ENCODE measurements at regions not wholly inside any gene's neighbourhood (a gene's known extent, or its start where the extent isn't known, plus 50 kb on each side); places are given as distances from the start of the nearest gene placed in this dataset.

DNA sequence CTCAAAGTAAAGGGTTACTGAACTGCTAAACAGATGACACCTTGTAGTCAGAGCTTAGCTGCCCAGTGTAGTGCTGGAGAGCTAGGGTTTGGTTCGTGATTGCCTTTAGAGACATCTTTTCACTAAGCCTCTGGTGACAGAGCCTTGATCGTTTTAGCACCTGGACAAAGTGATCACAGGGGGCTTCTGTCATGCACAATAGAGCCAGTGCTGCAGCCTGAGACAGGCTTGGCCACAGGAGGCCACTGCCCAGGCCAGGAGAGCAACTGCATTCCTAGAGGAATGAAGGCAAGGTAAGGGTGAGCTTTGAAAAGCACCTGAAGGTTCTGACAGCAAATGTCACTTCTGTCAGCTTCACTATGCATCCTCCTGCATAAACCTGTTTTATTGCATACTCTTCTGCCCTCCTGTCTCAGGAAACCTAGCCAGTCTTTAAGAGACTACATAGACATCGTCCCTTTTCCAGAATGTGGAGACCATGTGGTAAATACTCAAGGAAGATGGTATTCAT lies 122.9 kb downstream of the NPY start:
- Histone ChIP-seq H3K4me1 (ENCODE audit: control insufficient read depth, insufficient read depth, low read length) (peaks cover 9% of the 10 kb centered on the region), H3K27me3 (replicated peaks in 1 of 2; ENCODE audit: control insufficient read depth in 2 of 2, insufficient read depth in 2 of 2, low read length in 1 of 2) (no peaks in the 10 kb centered on the region), H3K27ac (ENCODE audit: control insufficient read depth, insufficient read depth) (no peak overlapping the region), H3K9me3 (replicated peaks; ENCODE audit: control insufficient read depth, insufficient read depth, low read length) (no peaks in the 10 kb centered on the region; the same call in 2 of the 3 replicates), H2AFZ (ENCODE audit: control insufficient read depth, low read depth, low read length) (no peak overlapping the region), H3K79me2 (ENCODE audit: control insufficient read depth, insufficient read depth, low read length) (no peaks in the 10 kb centered on the region), H3K9ac (ENCODE audit: control insufficient read depth, insufficient read depth, low read length) (no peak overlapping the region), H3K4me2 (ENCODE audit: control insufficient read depth, insufficient read depth) (no peak overlapping the region), H3K4me3 (no peak overlapping the region), H3K36me3 (ENCODE audit: control insufficient read depth in 2 of 2, insufficient read depth in 2 of 2, low read length in 1 of 2) (no peaks in the 10 kb centered on the region), H4K20me1 (ENCODE audit: control insufficient read depth, insufficient read depth) (no peaks in the 10 kb centered on the region)
- no peak for FAIRE-seq
- TF ChIP-seq, protein P1, sequence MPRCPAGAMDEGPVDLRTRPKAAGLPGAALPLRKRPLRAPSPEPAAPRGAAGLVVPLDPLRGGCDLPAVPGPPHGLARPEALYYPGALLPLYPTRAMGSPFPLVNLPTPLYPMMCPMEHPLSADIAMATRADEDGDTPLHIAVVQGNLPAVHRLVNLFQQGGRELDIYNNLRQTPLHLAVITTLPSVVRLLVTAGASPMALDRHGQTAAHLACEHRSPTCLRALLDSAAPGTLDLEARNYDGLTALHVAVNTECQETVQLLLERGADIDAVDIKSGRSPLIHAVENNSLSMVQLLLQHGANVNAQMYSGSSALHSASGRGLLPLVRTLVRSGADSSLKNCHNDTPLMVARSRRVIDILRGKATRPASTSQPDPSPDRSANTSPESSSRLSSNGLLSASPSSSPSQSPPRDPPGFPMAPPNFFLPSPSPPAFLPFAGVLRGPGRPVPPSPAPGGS (IDR thresholded peaks at IDR 0.05; ENCODE audit: borderline replicate concordance, insufficient read depth, low read depth, low read length, poor library complexity, severe bottlenecking), result no peak
- ChIA-PET SMC1A (ENCODE audit: uncharacterized antibody, unreplicated experiment) (interaction anchor here (0.6 to 1.2 kb wide), 4 partner anchors 21 to 796 kb away, joined by 3 to 5 read pairs (median 3); no protein-coding TSS in a partner anchor), CTCF (interaction anchor here (1.0 to 1.2 kb wide), 3 partner anchors 169 to 257 kb away, joined by 3 to 4 read pairs (median 4); no protein-coding TSS in a partner anchor), RAD21 (ENCODE audit: unreplicated experiment) (no interaction called here), POLR2A (no interaction called here)
- no peak for DNase-seq (ENCODE audit: low read depth, low spot score)
- intact Hi-C loops (cut with micrococcal nuclease; ENCODE audit: unreplicated experiment) (loop anchor here (10.0 kb wide), 1 partner anchor 688 kb away; no protein-coding TSS in a partner anchor), in situ Hi-C loops (cut with MboI) (loop anchor here (10.0 kb wide), 1 partner anchor 688 kb away; no protein-coding TSS in a partner anchor)
- no TSS peak for BruUV-seq (replicated peaks)
- no peak for ATAC-seq
- WGBS (ENCODE audit: insufficient coverage, insufficient replicate concordance, low lambda C conversion rate, missing lambda C conversion rate), result 49% methylated on average over 3 of the region's 3 CpGs

DNA sequence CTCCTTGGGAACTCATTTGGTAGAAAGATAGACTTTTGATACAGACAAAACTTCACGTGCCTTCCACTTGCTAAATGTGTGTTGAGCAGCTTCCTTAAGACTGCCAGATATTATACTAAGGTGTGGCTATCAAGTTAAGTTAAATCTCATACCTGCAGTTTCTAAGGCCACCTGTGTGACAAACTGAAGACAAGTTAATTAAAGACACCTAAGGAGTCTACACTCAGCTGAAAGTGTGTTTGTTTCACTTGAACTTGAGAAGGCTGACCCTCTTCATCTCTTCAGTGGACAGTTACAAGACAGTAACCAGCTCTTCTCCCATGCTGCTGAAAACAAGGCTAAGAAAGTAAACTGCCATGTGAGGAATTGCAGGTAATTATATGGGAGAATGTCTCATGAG lies 124.0 kb downstream of the NPY start:
- SMC1A ChIA-PET (ENCODE audit: uncharacterized antibody, unreplicated experiment), result interaction anchor here (1.2 kb wide), 1 partner anchor 34 kb away, joined by 3 read pairs; no protein-coding TSS in a partner anchor
- FAIRE-seq, result no peak
- no peak for TF ChIP-seq ZZZ3 (IDR thresholded peaks at IDR 0.05; ENCODE audit: control insufficient read depth, insufficient read length, low read depth)
- TF ChIP-seq, protein P2, sequence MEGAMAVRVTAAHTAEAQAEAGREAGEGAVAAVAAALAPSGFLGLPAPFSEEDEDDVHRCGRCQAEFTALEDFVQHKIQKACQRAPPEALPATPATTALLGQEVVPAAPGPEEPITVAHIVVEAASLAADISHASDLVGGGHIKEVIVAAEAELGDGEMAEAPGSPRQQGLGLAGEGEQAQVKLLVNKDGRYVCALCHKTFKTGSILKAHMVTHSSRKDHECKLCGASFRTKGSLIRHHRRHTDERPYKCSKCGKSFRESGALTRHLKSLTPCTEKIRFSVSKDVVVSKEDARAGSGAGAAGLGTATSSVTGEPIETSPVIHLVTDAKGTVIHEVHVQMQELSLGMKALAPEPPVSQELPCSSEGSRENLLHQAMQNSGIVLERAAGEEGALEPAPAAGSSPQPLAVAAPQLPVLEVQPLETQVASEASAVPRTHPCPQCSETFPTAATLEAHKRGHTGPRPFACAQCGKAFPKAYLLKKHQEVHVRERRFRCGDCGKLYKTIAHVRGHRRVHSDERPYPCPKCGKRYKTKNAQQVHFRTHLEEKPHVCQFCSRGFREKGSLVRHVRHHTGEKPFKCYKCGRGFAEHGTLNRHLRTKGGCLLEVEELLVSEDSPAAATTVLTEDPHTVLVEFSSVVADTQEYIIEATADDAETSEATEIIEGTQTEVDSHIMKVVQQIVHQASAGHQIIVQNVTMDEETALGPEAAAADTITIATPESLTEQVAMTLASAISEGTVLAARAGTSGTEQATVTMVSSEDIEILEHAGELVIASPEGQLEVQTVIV (IDR thresholded peaks at IDR 0.05; ENCODE audit: borderline replicate concordance, partially characterized antibody), result no peak
- TF ChIP-seq SMAD5 (IDR thresholded peaks at IDR 0.05; ENCODE audit: low read depth), result no peak
- TF ChIP-seq, protein P3, sequence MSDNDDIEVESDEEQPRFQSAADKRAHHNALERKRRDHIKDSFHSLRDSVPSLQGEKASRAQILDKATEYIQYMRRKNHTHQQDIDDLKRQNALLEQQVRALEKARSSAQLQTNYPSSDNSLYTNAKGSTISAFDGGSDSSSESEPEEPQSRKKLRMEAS (IDR thresholded peaks at IDR 0.05; ENCODE audit: low read depth, low read length), result no peak
- TF ChIP-seq, protein P4, sequence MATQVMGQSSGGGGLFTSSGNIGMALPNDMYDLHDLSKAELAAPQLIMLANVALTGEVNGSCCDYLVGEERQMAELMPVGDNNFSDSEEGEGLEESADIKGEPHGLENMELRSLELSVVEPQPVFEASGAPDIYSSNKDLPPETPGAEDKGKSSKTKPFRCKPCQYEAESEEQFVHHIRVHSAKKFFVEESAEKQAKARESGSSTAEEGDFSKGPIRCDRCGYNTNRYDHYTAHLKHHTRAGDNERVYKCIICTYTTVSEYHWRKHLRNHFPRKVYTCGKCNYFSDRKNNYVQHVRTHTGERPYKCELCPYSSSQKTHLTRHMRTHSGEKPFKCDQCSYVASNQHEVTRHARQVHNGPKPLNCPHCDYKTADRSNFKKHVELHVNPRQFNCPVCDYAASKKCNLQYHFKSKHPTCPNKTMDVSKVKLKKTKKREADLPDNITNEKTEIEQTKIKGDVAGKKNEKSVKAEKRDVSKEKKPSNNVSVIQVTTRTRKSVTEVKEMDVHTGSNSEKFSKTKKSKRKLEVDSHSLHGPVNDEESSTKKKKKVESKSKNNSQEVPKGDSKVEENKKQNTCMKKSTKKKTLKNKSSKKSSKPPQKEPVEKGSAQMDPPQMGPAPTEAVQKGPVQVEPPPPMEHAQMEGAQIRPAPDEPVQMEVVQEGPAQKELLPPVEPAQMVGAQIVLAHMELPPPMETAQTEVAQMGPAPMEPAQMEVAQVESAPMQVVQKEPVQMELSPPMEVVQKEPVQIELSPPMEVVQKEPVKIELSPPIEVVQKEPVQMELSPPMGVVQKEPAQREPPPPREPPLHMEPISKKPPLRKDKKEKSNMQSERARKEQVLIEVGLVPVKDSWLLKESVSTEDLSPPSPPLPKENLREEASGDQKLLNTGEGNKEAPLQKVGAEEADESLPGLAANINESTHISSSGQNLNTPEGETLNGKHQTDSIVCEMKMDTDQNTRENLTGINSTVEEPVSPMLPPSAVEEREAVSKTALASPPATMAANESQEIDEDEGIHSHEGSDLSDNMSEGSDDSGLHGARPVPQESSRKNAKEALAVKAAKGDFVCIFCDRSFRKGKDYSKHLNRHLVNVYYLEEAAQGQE (IDR thresholded peaks at IDR 0.05; ENCODE audit: low read depth, low read length), result no peak
- no peak for TF ChIP-seq ESRRA (IDR thresholded peaks at IDR 0.05; ENCODE audit: low read length)
- no peak for TF ChIP-seq POU2F2 (IDR thresholded peaks at IDR 0.05; ENCODE audit: borderline replicate concordance, low read depth, low read length)

More for the DNA sequence above, 124.0 kb downstream of the NPY start:
- in situ Hi-C loops (cut with MboI), result loop anchor here (10.0 kb wide), 1 partner anchor 687 kb away; no protein-coding TSS in a partner anchor
- Histone ChIP-seq H4K20me1 (ENCODE audit: control insufficient read depth, insufficient read depth) (no peaks in the 10 kb centered on the region), H3K79me2 (ENCODE audit: control insufficient read depth, insufficient read depth, low read length) (no peaks in the 10 kb centered on the region), H3K27ac (ENCODE audit: control insufficient read depth, insufficient read depth) (no peak overlapping the region), H3K36me3 (ENCODE audit: control insufficient read depth in 2 of 2, insufficient read depth in 2 of 2, low read length in 1 of 2) (no peaks in the 10 kb centered on the region), H3K4me1 (ENCODE audit: control insufficient read depth, insufficient read depth, low read length) (peaks cover 9% of the 10 kb centered on the region), H3K9me3 (replicated peaks; ENCODE audit: control insufficient read depth, insufficient read depth, low read length) (no peaks in the 10 kb centered on the region; the same call in 2 of the 3 replicates), H3K4me3 (no peak overlapping the region), H3K27me3 (replicated peaks in 1 of 2; ENCODE audit: control insufficient read depth in 2 of 2, insufficient read depth in 2 of 2, low read length in 1 of 2) (no peaks in the 10 kb centered on the region), H3K9ac (ENCODE audit: control insufficient read depth, insufficient read depth, low read length) (no peak overlapping the region), H2AFZ (ENCODE audit: control insufficient read depth, low read depth, low read length) (no peak overlapping the region), H3K4me2 (ENCODE audit: control insufficient read depth, insufficient read depth) (no peak overlapping the region)
- CTCF ChIA-PET, result interaction anchor here (1.1 to 1.4 kb wide), 3 partner anchors 15 to 180 kb away, joined by 3 to 5 read pairs (median 4); no protein-coding TSS in a partner anchor
- ATAC-seq (no peak), DNase-seq (ENCODE audit: low read depth, low spot score) (no peak)
- 0% methylated on average over 1 of the region's 1 CpG for WGBS (ENCODE audit: insufficient coverage, insufficient replicate concordance, low lambda C conversion rate, missing lambda C conversion rate)
- intact Hi-C loops (cut with micrococcal nuclease; ENCODE audit: unreplicated experiment), result loop anchor here (10.0 kb wide), 1 partner anchor 687 kb away; no protein-coding TSS in a partner anchor
- POLR2A ChIA-PET, result no interaction called here
- no TSS peak for BruUV-seq (replicated peaks)
- RAD21 ChIA-PET (ENCODE audit: unreplicated experiment), result no interaction called here

All from GM12878 (cell line).